Erythroblast (primary cell): ENCODE measurements at regions not wholly inside any gene's neighbourhood (a gene's known extent, or its start where the extent isn't known, plus 50 kb on each side); places are given as distances from the start of the nearest gene placed in this dataset.

Experiments used
- GATA1 ChIP-seq: IDR thresholded peaks from 2 replicates; pipeline ENCODE4 v1.6.1; 2011; ENCODE audit warnings: low read depth, mild to moderate bottlenecking, control low read depth, low read length, moderate library complexity
- POLR2A ChIP-seq: IDR thresholded peaks from 2 replicates; pipeline ENCODE4 v1.6.1; 2011; ENCODE audit warnings: mild to moderate bottlenecking, low read length

- TF ChIP-seq POLR2A (no peak), GATA1 (no peak)
Observed at GRCh38 chr4:107518076-107518475, 202.0 kb downstream of the PAPSS1 start.
